Stomach (tissue), 8 donors: ENCODE measurements at regions not wholly inside any gene's neighbourhood (a gene's known extent, or its start where the extent isn't known, plus 50 kb on each side); places are given as distances from the start of the nearest gene placed in this dataset.

Source experiments
- DNase-seq, 2 donors: peaks; one replicate each; pipeline versions ENCODE4 v3.0.0 to v3.0.0-alpha.2; 2013 to 2019
- H3K27ac ChIP-seq, 5 donors: fragments of 200-600 bp in 4 of 5; sonication (generic) in 4 of 5; one replicate each; pipeline ENCODE4 v1.5.1; 2013 to 2019; ENCODE audit warnings: mild to moderate bottlenecking in 1 of 5, moderate library complexity in 1 of 5
- H3K27me3 ChIP-seq, 3 donors: fragments of 200-600 bp; sonication (generic); one replicate each; pipeline ENCODE4 v1.5.1; 2017 to 2019; ENCODE audit warnings: mixed run types in 1 of 3
- H3K36me3 ChIP-seq, 4 donors: fragments of 200-600 bp; sonication (generic); 1 replicate in 3 of 4; 2 replicates in 1 of 4; pipeline ENCODE4 v1.5.1; 2016 to 2019
- H3K4me1 ChIP-seq, 4 donors: fragments of 200-600 bp; sonication (generic); one replicate each; pipeline ENCODE4 v1.5.1; 2016 to 2019
- H3K4me3 ChIP-seq, 4 donors: fragments of 200-600 bp; sonication (generic) in 3 of 4; one replicate each; pipeline ENCODE4 v1.5.1; 2016 to 2019; ENCODE audit warnings: mild to moderate bottlenecking in 1 of 4
- H3K9me3 ChIP-seq, 4 donors: fragments of 200-600 bp; sonication (generic); one replicate each; pipeline ENCODE4 v1.5.1; 2016 to 2019
- EP300 ChIP-seq: sonication (generic); formaldehyde crosslinking; IDR thresholded peaks from one replicate; pipeline ENCODE4 v1.6.1; 2017; ENCODE audit warnings: antibody characterized with exemption
- POLR2A ChIP-seq, 4 donors: fragments of 450-650 bp; IDR thresholded peaks; one replicate each; pipeline ENCODE4 v1.6.1; 2016; ENCODE audit warnings: antibody characterized with exemption in 4 of 4, control low read depth in 2 of 4, mild to moderate bottlenecking in 1 of 4, moderate library complexity in 1 of 4
- POLR2AphosphoS5 ChIP-seq, 3 donors: sonication (generic); formaldehyde crosslinking; IDR thresholded peaks; one replicate each; pipeline ENCODE4 v1.6.1; 2016; ENCODE audit warnings: antibody characterized with exemption in 3 of 3
- WGBS, 5 donors: extraction: QIAGEN DNeasy Blood & Tissue Kit in 3 of 5; methylation state at CpG; one replicate each; pipeline versions ENCODE4 v1.1.5 to v1.1.7; 2013 to 2018; 5-methylcytosine and 5-hydroxymethylcytosine counted together
- intact Hi-C: fragments of 100-400 bp; cut with DNase I; formaldehyde crosslinking; loops from one replicate; pipeline ENCODE4 v1.15.1; 2023; ENCODE audit warnings: low total_unique reads
- TF ChIP-seq, protein P1 (sequence below), 7 experiments: fragments of 450-650 bp in 4 of 7; fragments of 200-600 bp in 3 of 7; sonication (generic) in 3 of 7; IDR thresholded peaks; one replicate each; pipeline ENCODE4 v1.5.1; 2016 to 2019; ENCODE audit warnings: antibody characterized with exemption in 7 of 7, control low read depth in 2 of 7, mild to moderate bottlenecking in 1 of 7
- donor health status: healthy with polysubstance abuse.
- donor health status: Bipolar disorder and iron deficiency.
- donor health status: healthy.

DNA sequence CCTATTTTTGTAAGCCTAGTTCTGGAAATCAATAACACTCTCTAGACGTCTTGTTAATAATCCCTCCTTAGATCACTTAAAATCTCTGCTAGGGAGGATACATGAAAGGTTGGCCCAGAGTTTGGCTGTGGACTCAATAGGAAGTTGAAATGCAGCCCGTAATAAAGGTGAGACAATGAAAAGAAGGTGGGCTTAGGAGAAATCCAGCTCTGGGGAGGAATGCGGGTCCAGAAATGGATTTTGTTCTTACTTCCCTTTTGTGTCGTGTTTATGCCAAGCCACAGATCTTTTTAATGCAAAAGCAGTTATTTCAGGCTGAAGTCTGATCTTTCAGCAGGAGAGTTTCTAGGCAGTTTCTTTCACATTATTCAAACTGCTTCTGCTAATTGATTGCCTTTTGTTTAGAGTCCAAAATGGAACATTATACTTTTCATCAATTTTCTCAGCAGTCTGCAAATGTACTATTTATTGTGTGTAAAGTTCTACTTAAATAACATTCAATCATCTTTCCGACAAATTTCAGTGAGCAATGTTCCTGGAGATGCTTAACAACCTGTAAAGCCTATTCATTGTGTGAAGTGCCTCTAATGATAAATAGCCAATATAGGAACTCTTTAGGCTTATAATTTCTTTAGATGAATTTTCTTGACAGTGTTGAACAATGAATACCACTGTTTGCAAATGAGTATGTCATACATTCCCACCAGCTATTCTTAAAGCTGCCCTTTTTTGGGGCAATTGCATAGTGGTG lies 252.9 kb upstream of the KRR1 start:
- H3K4me1 ChIP-seq = no peaks in the 10 kb centered on the region
- intact Hi-C loops = no loop called here
- no peak for TF ChIP-seq POLR2AphosphoS5 (IDR thresholded peaks at IDR 0.05)
- no peak for TF ChIP-seq EP300
- TF ChIP-seq, protein P1, sequence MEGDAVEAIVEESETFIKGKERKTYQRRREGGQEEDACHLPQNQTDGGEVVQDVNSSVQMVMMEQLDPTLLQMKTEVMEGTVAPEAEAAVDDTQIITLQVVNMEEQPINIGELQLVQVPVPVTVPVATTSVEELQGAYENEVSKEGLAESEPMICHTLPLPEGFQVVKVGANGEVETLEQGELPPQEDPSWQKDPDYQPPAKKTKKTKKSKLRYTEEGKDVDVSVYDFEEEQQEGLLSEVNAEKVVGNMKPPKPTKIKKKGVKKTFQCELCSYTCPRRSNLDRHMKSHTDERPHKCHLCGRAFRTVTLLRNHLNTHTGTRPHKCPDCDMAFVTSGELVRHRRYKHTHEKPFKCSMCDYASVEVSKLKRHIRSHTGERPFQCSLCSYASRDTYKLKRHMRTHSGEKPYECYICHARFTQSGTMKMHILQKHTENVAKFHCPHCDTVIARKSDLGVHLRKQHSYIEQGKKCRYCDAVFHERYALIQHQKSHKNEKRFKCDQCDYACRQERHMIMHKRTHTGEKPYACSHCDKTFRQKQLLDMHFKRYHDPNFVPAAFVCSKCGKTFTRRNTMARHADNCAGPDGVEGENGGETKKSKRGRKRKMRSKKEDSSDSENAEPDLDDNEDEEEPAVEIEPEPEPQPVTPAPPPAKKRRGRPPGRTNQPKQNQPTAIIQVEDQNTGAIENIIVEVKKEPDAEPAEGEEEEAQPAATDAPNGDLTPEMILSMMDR (IDR thresholded peaks at IDR 0.05) = no peak
- no peak for TF ChIP-seq POLR2A (IDR thresholded peaks at IDR 0.05)
- no peaks in the 10 kb centered on the region for H3K36me3 ChIP-seq
- 74 to 91% (median 85%) methylated on average over 5 of the region's 5 CpGs for WGBS, 5 donors
- no peak for DNase-seq
- no peaks in the 10 kb centered on the region for H3K9me3 ChIP-seq
- H3K27me3 ChIP-seq = no peaks in the 10 kb centered on the region
- no peak overlapping the region for H3K4me3 ChIP-seq
- no peak overlapping the region for H3K27ac ChIP-seq

DNA sequence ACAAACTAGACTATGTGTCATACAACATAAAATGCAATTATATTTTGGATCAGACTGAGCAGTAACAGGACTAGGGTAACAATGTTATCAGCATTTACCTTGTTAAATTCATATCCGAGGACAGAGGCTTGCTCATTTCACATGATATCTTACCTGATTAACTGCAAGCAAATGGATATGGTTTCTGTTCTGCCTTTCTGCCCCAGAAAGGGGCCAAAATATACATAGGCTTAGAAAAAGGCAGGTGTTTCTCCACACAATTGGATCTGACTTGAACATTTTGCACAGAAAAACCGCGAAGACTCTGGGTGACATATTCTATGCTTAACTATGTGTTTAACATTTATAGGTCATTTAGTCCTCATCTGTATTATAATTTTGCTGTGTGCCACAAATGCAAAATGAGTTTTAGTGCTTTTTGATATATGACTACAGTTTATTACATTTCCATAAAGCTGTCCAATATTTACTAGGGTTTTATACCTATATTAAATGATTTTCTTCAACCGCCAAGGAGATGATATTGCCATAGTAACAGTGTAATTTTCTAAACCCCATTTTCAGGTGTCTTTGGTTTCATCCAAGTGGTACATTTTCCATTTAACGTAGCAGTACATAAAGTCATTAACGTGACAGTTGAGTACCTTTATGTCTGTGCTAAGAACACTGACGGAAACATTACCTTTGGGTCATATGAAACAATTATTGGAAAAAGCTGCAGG lies 249.3 kb upstream of the KRR1 start:
- Histone ChIP-seq H3K27me3 (no peaks in the 10 kb centered on the region), H3K9me3 (no peaks in the 10 kb centered on the region)

DNA sequence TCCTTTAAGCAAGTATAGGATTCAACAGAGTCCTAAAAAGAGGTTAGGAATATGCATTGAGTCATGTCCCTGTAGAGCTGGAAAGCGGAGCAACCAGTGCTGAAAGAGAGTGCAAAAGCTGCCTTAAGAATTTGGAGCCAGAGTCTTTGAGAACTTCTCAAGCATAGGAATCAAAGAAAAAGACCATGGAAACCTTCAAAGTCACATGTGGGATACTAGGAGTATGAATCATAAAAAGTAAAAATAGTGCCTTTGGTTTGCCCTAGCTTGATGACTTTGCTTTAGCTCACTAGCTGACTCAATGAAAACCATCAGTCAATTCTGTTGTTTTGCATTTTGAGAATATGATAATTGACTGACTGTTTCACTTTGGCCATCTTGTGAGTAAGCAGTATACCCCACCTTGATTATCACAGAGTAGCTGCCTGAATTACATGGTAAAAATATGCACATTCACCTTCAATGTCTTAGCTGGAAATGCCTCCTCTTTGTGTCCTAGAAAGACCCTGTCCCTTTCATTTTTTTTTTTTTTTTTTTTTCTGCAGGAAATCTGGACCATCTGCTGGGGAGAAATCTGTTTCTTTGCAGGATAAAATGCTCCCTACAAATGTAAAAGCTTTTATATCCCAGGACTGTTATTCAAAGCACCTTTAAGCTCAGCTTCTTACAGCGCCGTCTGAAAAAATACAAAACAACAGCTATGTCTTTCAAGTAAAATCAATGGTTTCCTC lies 248.6 kb upstream of the KRR1 start:
- intact Hi-C loops = no loop called here
- peaks cover 0 to under 1% (median 0%) of the 10 kb centered on the region in 4 donors for H3K4me1 ChIP-seq
- no peak overlapping the region for H3K27ac ChIP-seq
- DNase-seq = no peak
- H3K36me3 ChIP-seq = no peaks in the 10 kb centered on the region
- no peak overlapping the region for H3K4me3 ChIP-seq
- H3K9me3 ChIP-seq = no peaks in the 10 kb centered on the region
- H3K27me3 ChIP-seq = no peaks in the 10 kb centered on the region
- WGBS, 5 donors = 66 to 78% (median 71%) methylated on average over 3 of the region's 3 CpGs
- TF ChIP-seq, protein P1 (IDR thresholded peaks at IDR 0.05) = no peak
- TF ChIP-seq EP300 = no peak
- no peak for TF ChIP-seq POLR2AphosphoS5 (IDR thresholded peaks at IDR 0.05)
- no peak for TF ChIP-seq POLR2A (IDR thresholded peaks at IDR 0.05)

More for the DNA sequence above, 249.3 kb upstream of the KRR1 start:
- Histone ChIP-seq H3K4me1 (no peaks in the 10 kb centered on the region), H3K27ac (no peak overlapping the region), H3K36me3 (no peaks in the 10 kb centered on the region), H3K4me3 (no peak overlapping the region)
- 63 to 81% (median 70%) methylated on average over 7 of the region's 7 CpGs for WGBS, 5 donors
- intact Hi-C loops = no loop called here
- no peak for DNase-seq
- no peak for TF ChIP-seq EP300
- no peak for TF ChIP-seq POLR2A (IDR thresholded peaks at IDR 0.05)
- TF ChIP-seq, protein P1 (IDR thresholded peaks at IDR 0.05) = no peak
- TF ChIP-seq POLR2AphosphoS5 (IDR thresholded peaks at IDR 0.05) = no peak

DNA sequence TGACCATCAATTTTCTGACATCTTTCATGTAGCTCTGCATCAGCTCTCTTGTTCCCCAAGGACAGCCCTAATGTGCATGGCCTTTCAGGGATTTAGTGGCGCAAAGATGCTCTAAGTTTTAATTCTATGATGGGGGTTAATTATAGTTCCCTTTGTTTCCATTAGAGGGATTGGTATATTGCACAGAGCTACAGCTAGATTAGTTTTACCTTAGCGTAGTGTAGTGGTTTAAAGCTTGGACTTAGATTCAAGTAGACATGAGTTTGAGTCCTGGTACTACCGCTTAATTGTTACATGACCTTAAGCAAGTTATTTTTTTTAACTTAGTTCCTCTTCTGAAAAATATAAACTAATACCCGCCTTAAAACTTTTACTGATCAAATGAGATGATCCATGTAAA lies 247.8 kb upstream of the KRR1 start:
- intact Hi-C loops = no loop called here

More for the DNA sequence above, 247.8 kb upstream of the KRR1 start:
- Histone ChIP-seq H3K4me3 (no peak overlapping the region), H3K27me3 (no peaks in the 10 kb centered on the region), H3K36me3 (no peaks in the 10 kb centered on the region), H3K27ac (no peak overlapping the region), H3K9me3 (no peaks in the 10 kb centered on the region), H3K4me1 (peaks cover 0 to 3% (median 0%) of the 10 kb centered on the region in 4 donors)
- no peak for DNase-seq
- TF ChIP-seq POLR2AphosphoS5 (IDR thresholded peaks at IDR 0.05) (no peak), POLR2A (IDR thresholded peaks at IDR 0.05) (no peak), EP300 (no peak)
- TF ChIP-seq, protein P1 (IDR thresholded peaks at IDR 0.05) = no peak
- 79 to 99% (median 86%) methylated on average over 4 of the region's 4 CpGs for WGBS, 5 donors
